ENCODE measurements at regions not wholly inside any gene's neighbourhood (a gene's known extent, or its start where the extent isn't known, plus 50 kb on each side); places are given as distances from the start of the nearest gene placed in this dataset.

- DNase-seq (ENCODE audit: low spot score), result no peak
Measured at GRCh38 chr6:109315341-109316110, 66.7 kb downstream of the CD164 start.

- DNase-seq (ENCODE audit: low spot score), result no peak
Measured at GRCh38 chr6:109314313-109314712, 68.0 kb downstream of the CD164 start.

GRCh38 chr6:109313139-109313538 is 69.1 kb downstream of the CD164 start:
- DNase-seq (ENCODE audit: low spot score), result no peak

- no peak for DNase-seq (ENCODE audit: low spot score)
Measured at GRCh38 chr6:109311471-109311870, 70.8 kb downstream of the CD164 start.

GRCh38 chr6:109309917-109310316 is 72.3 kb downstream of the CD164 start:
- no peak for DNase-seq (ENCODE audit: low spot score)

- DNase-seq (ENCODE audit: low spot score), result no peak
Measured at GRCh38 chr6:109308018-109308492, 74.2 kb downstream of the CD164 start.

- no peak for DNase-seq (ENCODE audit: low spot score)
Measured at GRCh38 chr6:109306733-109307132, 75.5 kb downstream of the CD164 start.

- DNase-seq (ENCODE audit: low spot score), result no peak
Measured at GRCh38 chr6:109305028-109305427, 77.2 kb downstream of the CD164 start.

GRCh38 chr6:109304284-109305015 is 77.8 kb downstream of the CD164 start:
- no peak for DNase-seq (ENCODE audit: low spot score)

GRCh38 chr6:109303640-109304283 is 78.5 kb downstream of the CD164 start:
- DNase-seq (ENCODE audit: low spot score), result no peak

GRCh38 chr6:109303164-109303563 is 79.1 kb downstream of the CD164 start:
- no peak for DNase-seq (ENCODE audit: low spot score)

GRCh38 chr6:109302176-109302575 is 80.1 kb downstream of the CD164 start:
- no peak for DNase-seq (ENCODE audit: low spot score)

- no peak for DNase-seq (ENCODE audit: low spot score)
Measured at GRCh38 chr6:109301418-109301817, 80.8 kb downstream of the CD164 start.

GRCh38 chr6:109300874-109301273 is 81.4 kb downstream of the CD164 start:
- DNase-seq (ENCODE audit: low spot score), result no peak

GRCh38 chr6:109299776-109300564 is 82.3 kb downstream of the CD164 start:
- DNase-seq (ENCODE audit: low spot score), result no peak

- DNase-seq (ENCODE audit: low spot score), result no peak
Measured at GRCh38 chr6:109299265-109299607, 83.0 kb downstream of the CD164 start.

GRCh38 chr6:109298605-109299264 is 83.5 kb downstream of the CD164 start:
- no peak for DNase-seq (ENCODE audit: low spot score)

GRCh38 chr6:109297406-109298110 is 84.7 kb downstream of the CD164 start:
- no peak for DNase-seq (ENCODE audit: low spot score)

- DNase-seq (ENCODE audit: low spot score), result no peak
Measured at GRCh38 chr6:109296971-109297372, 85.3 kb downstream of the CD164 start.

GRCh38 chr6:109296452-109296851 is 85.8 kb downstream of the CD164 start:
- peak; percentile 77 for DNase-seq (ENCODE audit: low spot score)

GRCh38 chr6:109295774-109296156 is 86.5 kb downstream of the CD164 start:
- DNase-seq (ENCODE audit: low spot score), result no peak

All from HT-29 (cell line).